Spleen (tissue), 7 donors: ENCODE measurements at regions not wholly inside any gene's neighbourhood (a gene's known extent, or its start where the extent isn't known, plus 50 kb on each side); places are given as distances from the start of the nearest gene placed in this dataset.

Experiments
- CTCF ChIP-seq, 11 experiments: fragments of 200-600 bp in 7 of 11; fragments of 450-650 bp in 4 of 11; sonication (generic) in 4 of 11; IDR thresholded peaks in 8 of 11; conservative IDR thresholded peaks in 3 of 11; 1 replicate in 7 of 11; 2 replicates in 4 of 11; pipeline versions ENCODE4 v1.4.0 to v1.8.0; 2016 to 2021; ENCODE audit warnings: antibody characterized with exemption in 11 of 11, inconsistent platforms in 4 of 11, mild to moderate bottlenecking in 1 of 11
- POLR2A ChIP-seq, 3 donors: fragments of 450-650 bp; IDR thresholded peaks; one replicate each; pipeline ENCODE4 v1.5.1; 2017; ENCODE audit warnings: antibody characterized with exemption in 3 of 3, mild to moderate bottlenecking in 1 of 3
- POLR2AphosphoS5 ChIP-seq, 3 donors: sonication (generic); formaldehyde crosslinking; IDR thresholded peaks; one replicate each; pipeline ENCODE4 v1.5.1; 2017; ENCODE audit warnings: antibody characterized with exemption in 3 of 3
- donor health status: DM: no; HTN: no; CAD: no; lungs with moderate emphysema.
- donor health status: DM: no; HTN: no; CAD: no.
- donor health status: DM: no; HTN: no; CAD: no.

- TF ChIP-seq CTCF (IDR thresholded peaks at IDR 0.05 in 8 of 11, conservative IDR thresholded peaks at IDR 0.05 in 3 of 11) (no peak), POLR2A (IDR thresholded peaks at IDR 0.05) (no peak), POLR2AphosphoS5 (IDR thresholded peaks at IDR 0.05) (no peak)
Measured at GRCh38 chr3:81925385-81925784, 163.9 kb upstream of the GBE1 start.
